ENCODE measurements at regions not wholly inside any gene's neighbourhood (a gene's known extent, or its start where the extent isn't known, plus 50 kb on each side); places are given as distances from the start of the nearest gene placed in this dataset.
"Not testable (repeated sequence)": the region's sequence is repeated elsewhere in the genome, so short reads cannot be mapped to it uniquely, and the experiment has no call there.

- 72 to 80% methylated on average over 1 to 2 of the region's 8 CpGs for WGBS, 2 donors
- not testable (repeated sequence) for H3K27ac ChIP-seq
Observed at GRCh38 chrX:90848595-90848994, 586.0 kb upstream of the PABPC5 start.

DNA sequence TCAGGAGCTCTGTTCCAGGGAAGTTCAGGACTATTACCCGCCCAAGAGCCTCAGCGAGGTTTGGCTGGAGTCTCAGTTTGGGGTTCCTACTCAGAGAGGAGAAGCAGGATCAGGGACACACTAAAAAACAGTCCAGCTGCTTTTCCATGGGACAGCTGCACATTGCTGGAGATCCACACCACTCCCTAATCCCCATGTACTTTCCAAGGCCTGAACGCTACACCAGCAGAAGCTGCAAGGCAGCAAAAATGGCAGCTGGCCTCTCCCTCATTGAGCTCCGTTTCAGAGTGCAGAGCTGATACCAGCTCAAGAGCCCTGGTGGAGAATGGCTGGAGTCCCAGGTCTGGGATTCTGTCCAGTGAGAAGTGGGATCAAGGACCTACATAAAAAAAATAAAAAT, 551.2 kb upstream of the PABPC5 start:
- H3K9me3 ChIP-seq = no peaks in the 10 kb centered on the region
- TF ChIP-seq CTCF (IDR thresholded peaks at IDR 0.05) (no peak), POLR2A (IDR thresholded peaks at IDR 0.05) (no peak)
- no peaks in the 10 kb centered on the region for H3K36me3 ChIP-seq
- no peak overlapping the region for H3K27ac ChIP-seq
- intact Hi-C loops (cut with DNase I) = no loop called here
- no peaks in the 10 kb centered on the region for H3K27me3 ChIP-seq
- no peaks in the 10 kb centered on the region for H3K4me1 ChIP-seq
- 30 to 52% methylated on average over 1 to 2 of the region's 4 CpGs for WGBS, 2 donors
- no peak overlapping the region for H3K4me3 ChIP-seq (replicated peaks in 1 of 3)
- no peak for DNase-seq

More at GRCh38 chrX:90848595-90848994, 586.0 kb upstream of the PABPC5 start:
- H3K4me1 ChIP-seq; H3K36me3 ChIP-seq; H3K9me3 ChIP-seq; intact Hi-C loops (cut with DNase I); H3K27me3 ChIP-seq; H3K4me3 ChIP-seq (replicated peaks in 1 of 3); DNase-seq: not testable (repeated sequence)

GRCh38 chrX:90914816-90915215, 519.8 kb upstream of the PABPC5 start:
- H3K27me3 ChIP-seq; intact Hi-C loops (cut with DNase I); H3K4me3 ChIP-seq (replicated peaks in 1 of 3); H3K36me3 ChIP-seq; H3K27ac ChIP-seq; H3K4me1 ChIP-seq; DNase-seq; H3K9me3 ChIP-seq: not testable (repeated sequence)
- WGBS, 2 donors = 92 to 94% methylated on average over 8 to 13 of the region's 13 CpGs

- H3K4me3 ChIP-seq (replicated peaks in 1 of 3); H3K27ac ChIP-seq; H3K36me3 ChIP-seq; DNase-seq; intact Hi-C loops (cut with DNase I); H3K4me1 ChIP-seq; H3K27me3 ChIP-seq; H3K9me3 ChIP-seq: not testable (repeated sequence)
- 39 to 53% methylated on average over 3 of the region's 3 CpGs for WGBS, 2 donors
Observed at GRCh38 chrX:90946870-90947269, 487.8 kb upstream of the PABPC5 start.

- intact Hi-C loops (cut with DNase I); H3K27ac ChIP-seq; H3K36me3 ChIP-seq; H3K9me3 ChIP-seq; H3K27me3 ChIP-seq; H3K4me1 ChIP-seq; H3K4me3 ChIP-seq (replicated peaks in 1 of 3); DNase-seq: not testable (repeated sequence)
- 69 to 96% methylated on average over 5 to 6 of the region's 21 CpGs for WGBS, 2 donors
Observed at GRCh38 chrX:90995191-90995590, 439.4 kb upstream of the PABPC5 start.

GRCh38 chrX:91018111-91018510, 416.5 kb upstream of the PABPC5 start:
- H3K27me3 ChIP-seq; H3K4me1 ChIP-seq; DNase-seq; H3K27ac ChIP-seq; H3K9me3 ChIP-seq; H3K36me3 ChIP-seq; intact Hi-C loops (cut with DNase I); H3K4me3 ChIP-seq (replicated peaks in 1 of 3): not testable (repeated sequence)
- WGBS, 2 donors = 18 to 34% methylated on average over 2 to 4 of the region's 5 CpGs

DNA sequence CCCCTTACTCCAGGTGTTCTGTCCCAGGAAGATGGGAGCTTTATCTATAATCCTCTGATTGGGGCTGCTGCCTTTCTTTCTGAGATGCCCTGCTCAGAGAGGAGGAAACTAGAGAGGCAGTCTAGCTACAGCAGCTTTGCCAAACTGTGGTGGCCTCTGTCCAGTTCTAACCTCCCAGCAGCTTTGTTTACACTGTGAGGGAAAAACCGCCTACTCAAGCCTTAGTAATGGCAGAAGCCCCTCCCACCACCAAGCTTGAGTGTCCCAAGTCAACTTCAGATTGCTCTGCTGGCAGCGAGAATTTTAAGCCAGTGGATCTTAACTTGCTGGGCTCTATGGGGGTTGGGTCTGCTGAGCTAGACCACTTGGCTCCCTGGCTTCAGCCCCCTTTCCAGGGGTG, 394.9 kb upstream of the PABPC5 start:
- peak; percentile 2 to 3 for DNase-seq
- 50% methylated on average over 1 of the region's 2 CpGs; no CpG with 5 or more reads in 1 of the 2 donors for WGBS, 2 donors
- intact Hi-C loops (cut with DNase I) = no loop called here
- H3K36me3 ChIP-seq = no peaks in the 10 kb centered on the region
- H3K9me3 ChIP-seq = no peaks in the 10 kb centered on the region
- no peak overlapping the region for H3K4me3 ChIP-seq (replicated peaks in 1 of 3)
- no peaks in the 10 kb centered on the region for H3K4me1 ChIP-seq
- no peak for TF ChIP-seq CTCF (IDR thresholded peaks at IDR 0.05)
- no peak for TF ChIP-seq POLR2A (IDR thresholded peaks at IDR 0.05)
- H3K27me3 ChIP-seq = no peaks in the 10 kb centered on the region
- H3K27ac ChIP-seq = no peak overlapping the region

- DNase-seq = no peak
- Histone ChIP-seq H3K9me3 (no peaks in the 10 kb centered on the region), H3K27ac (no peak overlapping the region), H3K4me1 (no peaks in the 10 kb centered on the region), H3K27me3 (no peaks in the 10 kb centered on the region), H3K36me3 (no peaks in the 10 kb centered on the region), H3K4me3 (replicated peaks in 1 of 3) (no peak overlapping the region)
- TF ChIP-seq POLR2A (IDR thresholded peaks at IDR 0.05) (no peak), CTCF (IDR thresholded peaks at IDR 0.05) (no peak)
- intact Hi-C loops (cut with DNase I) = no loop called here
- 76% methylated on average over 4 of the region's 5 CpGs; no CpG with 5 or more reads in 1 of the 2 donors for WGBS, 2 donors
Observed at GRCh38 chrX:91066104-91066503, 368.5 kb upstream of the PABPC5 start.

Data from thyroid gland (tissue), 4 donors.